Skeletal muscle tissue (tissue), 3 donors: ENCODE measurements at regions not wholly inside any gene's neighbourhood (a gene's known extent, or its start where the extent isn't known, plus 50 kb on each side); places are given as distances from the start of the nearest gene placed in this dataset.

Source experiments
- H3K27ac ChIP-seq: one replicate; pipeline ENCODE4 v1.7.0; 2013; ENCODE audit warnings: mild to moderate bottlenecking, low read depth, low read length, inconsistent platforms
- H3K27me3 ChIP-seq, 3 donors: one replicate each; pipeline ENCODE4 v1.7.0; 2013; ENCODE audit warnings: low read length in 3 of 3; ENCODE audit not compliant: control insufficient read depth in 3 of 3, insufficient read depth in 3 of 3
- H3K36me3 ChIP-seq, 3 donors: one replicate each; pipeline ENCODE4 v1.7.0; 2013; ENCODE audit warnings: low read length in 3 of 3; ENCODE audit not compliant: control insufficient read depth in 3 of 3, insufficient read depth in 3 of 3
- H3K4me1 ChIP-seq, 3 donors: one replicate each; pipeline ENCODE4 v1.7.0; 2013; ENCODE audit warnings: low read length in 3 of 3, mild to moderate bottlenecking in 3 of 3; ENCODE audit not compliant: control insufficient read depth in 3 of 3, insufficient read depth in 3 of 3
- H3K4me3 ChIP-seq, 3 donors: one replicate each; pipeline ENCODE4 v1.7.0; 2013; ENCODE audit warnings: low read length in 3 of 3
- H3K9ac ChIP-seq, 3 donors: one replicate each; pipeline ENCODE4 v1.7.0; 2013; ENCODE audit warnings: low read length in 3 of 3, mild to moderate bottlenecking in 3 of 3, moderate library complexity in 2 of 3, low read depth in 1 of 3
- H3K9me3 ChIP-seq, 3 donors: one replicate each; pipeline ENCODE4 v1.7.0; 2013; ENCODE audit warnings: low read length in 3 of 3; ENCODE audit not compliant: control insufficient read depth in 3 of 3
- donor health status: Osteomylitis.

GRCh38 chr12:77560714-77561113 lies 270.0 kb upstream of the NAV3 start:
- Histone ChIP-seq H3K27ac (no peak overlapping the region), H3K27me3 (no peaks in the 10 kb centered on the region), H3K9me3 (no peaks in the 10 kb centered on the region), H3K36me3 (no peaks in the 10 kb centered on the region), H3K9ac (no peak overlapping the region), H3K4me3 (no peak overlapping the region), H3K4me1 (no peaks in the 10 kb centered on the region)

- Histone ChIP-seq H3K9ac (no peak overlapping the region), H3K4me1 (no peaks in the 10 kb centered on the region), H3K27me3 (no peaks in the 10 kb centered on the region), H3K9me3 (no peaks in the 10 kb centered on the region), H3K4me3 (no peak overlapping the region), H3K36me3 (no peaks in the 10 kb centered on the region), H3K27ac (no peak overlapping the region)
Observed at GRCh38 chr12:77559400-77560074, 271.2 kb upstream of the NAV3 start.

DNA sequence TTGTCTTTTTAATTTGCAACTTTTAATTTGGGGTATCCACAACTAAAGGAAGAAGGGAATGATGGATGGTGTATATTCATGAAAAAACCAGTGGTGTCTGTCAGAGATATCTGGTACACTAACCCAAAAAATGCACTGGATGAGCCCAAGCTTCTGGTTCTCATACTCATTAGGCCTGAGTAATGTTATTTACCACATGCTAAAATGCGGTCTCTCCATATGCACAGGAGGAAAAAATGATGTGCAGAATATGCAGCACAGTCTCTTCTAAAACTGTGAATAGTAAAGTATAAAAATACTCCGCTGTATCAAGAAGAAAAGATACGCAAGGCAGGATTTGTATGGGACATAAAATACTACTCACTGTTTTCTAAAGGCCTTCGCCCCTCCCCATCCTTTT lies 275.6 kb upstream of the NAV3 start:
- Histone ChIP-seq H3K4me1 (no peaks in the 10 kb centered on the region), H3K9ac (no peak overlapping the region), H3K36me3 (no peaks in the 10 kb centered on the region)

GRCh38 chr12:77553976-77554619 lies 276.6 kb upstream of the NAV3 start:
- H3K27ac ChIP-seq = no peak overlapping the region
- H3K27me3 ChIP-seq = no peaks in the 10 kb centered on the region
- H3K36me3 ChIP-seq = no peaks in the 10 kb centered on the region
- no peak overlapping the region for H3K9ac ChIP-seq
- H3K9me3 ChIP-seq = no peaks in the 10 kb centered on the region
- no peak overlapping the region for H3K4me3 ChIP-seq
- H3K4me1 ChIP-seq = no peaks in the 10 kb centered on the region

More for the DNA sequence above, 275.6 kb upstream of the NAV3 start:
- H3K27me3 ChIP-seq = no peaks in the 10 kb centered on the region
- no peak overlapping the region for H3K4me3 ChIP-seq
- no peak overlapping the region for H3K27ac ChIP-seq
- no peaks in the 10 kb centered on the region for H3K9me3 ChIP-seq

DNA sequence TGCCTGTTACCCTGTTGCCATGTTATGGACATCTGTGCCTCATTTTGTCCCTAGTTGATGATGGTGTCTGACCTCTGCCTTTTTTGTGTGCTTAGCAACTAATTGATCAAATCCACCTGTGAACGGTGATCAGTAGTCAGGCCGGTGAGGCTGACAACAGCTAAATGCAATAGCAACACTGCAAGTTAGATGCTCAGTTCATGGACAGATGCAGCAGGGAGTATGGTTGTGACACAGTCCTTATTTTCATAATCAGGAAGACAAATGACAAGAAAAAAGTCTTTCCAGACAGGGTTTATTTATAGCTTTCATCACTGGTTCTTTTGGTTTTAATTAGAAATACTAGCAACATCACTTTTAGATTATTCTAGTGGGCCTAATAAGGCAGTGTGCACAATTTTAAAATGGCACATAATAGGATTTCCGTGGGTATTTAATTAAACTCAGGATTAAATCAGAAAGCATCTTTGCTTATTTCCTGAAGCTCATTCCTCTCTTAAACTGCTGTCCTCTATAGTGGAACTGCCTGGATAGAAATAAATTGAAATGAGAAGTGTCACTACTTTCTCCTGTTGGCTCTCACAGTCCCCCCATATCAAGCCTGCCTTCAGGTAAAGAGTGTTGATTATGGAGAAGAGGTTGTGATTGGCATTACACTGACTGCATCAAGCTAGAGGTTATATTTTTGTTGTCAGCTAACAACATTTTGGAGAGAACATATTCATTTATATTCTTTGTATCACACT lies 281.1 kb upstream of the NAV3 start:
- Histone ChIP-seq H3K4me1 (no peaks in the 10 kb centered on the region), H3K4me3 (no peak overlapping the region), H3K27me3 (no peaks in the 10 kb centered on the region), H3K9ac (no peak overlapping the region), H3K36me3 (no peaks in the 10 kb centered on the region), H3K27ac (no peak overlapping the region), H3K9me3 (peaks cover 0 to under 1% (median 0%) of the 10 kb centered on the region in 3 donors)

- H3K4me3 ChIP-seq = no peak overlapping the region
- no peaks in the 10 kb centered on the region for H3K36me3 ChIP-seq
- peaks cover 0 to 2% (median 0%) of the 10 kb centered on the region in 3 donors for H3K9me3 ChIP-seq
Observed at GRCh38 chr12:77548797-77549196, 281.9 kb upstream of the NAV3 start.

GRCh38 chr12:77540097-77540496 lies 290.6 kb upstream of the NAV3 start:
- Histone ChIP-seq H3K36me3 (no peaks in the 10 kb centered on the region), H3K27ac (no peak overlapping the region), H3K27me3 (no peaks in the 10 kb centered on the region), H3K4me3 (no peak overlapping the region), H3K9ac (no peak overlapping the region), H3K4me1 (no peaks in the 10 kb centered on the region), H3K9me3 (peaks cover 0 to 2% (median 0%) of the 10 kb centered on the region in 3 donors)

More at GRCh38 chr12:77548797-77549196, 281.9 kb upstream of the NAV3 start:
- Histone ChIP-seq H3K27ac (no peak overlapping the region), H3K27me3 (no peaks in the 10 kb centered on the region), H3K9ac (no peak overlapping the region), H3K4me1 (no peaks in the 10 kb centered on the region)

DNA sequence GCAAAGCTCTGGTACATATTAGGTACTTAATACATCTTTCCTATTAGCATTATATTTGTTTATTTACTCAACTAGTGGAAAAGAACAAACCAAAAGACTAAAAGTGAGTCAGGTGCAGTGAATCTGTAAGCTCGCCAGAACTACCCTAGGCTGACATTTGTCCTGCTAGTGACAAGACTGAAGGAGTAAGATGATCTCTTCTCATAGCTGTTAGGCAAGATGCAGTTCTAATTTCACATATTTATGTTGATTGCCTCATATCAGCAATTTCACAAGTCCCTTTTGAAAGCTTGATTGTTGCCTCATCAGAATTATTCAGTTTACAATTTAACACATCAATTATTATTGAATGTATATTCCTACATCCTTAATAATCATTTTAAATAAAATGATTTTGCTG lies 293.0 kb upstream of the NAV3 start:
- Histone ChIP-seq H3K9ac (no peak overlapping the region), H3K36me3 (no peaks in the 10 kb centered on the region), H3K27ac (no peak overlapping the region), H3K9me3 (no peaks in the 10 kb centered on the region), H3K27me3 (no peaks in the 10 kb centered on the region), H3K4me3 (no peak overlapping the region), H3K4me1 (no peaks in the 10 kb centered on the region)

- H3K27ac ChIP-seq = peak overlapping the region; percentile 26
- H3K36me3 ChIP-seq = no peaks in the 10 kb centered on the region
- H3K4me3 ChIP-seq = no peak overlapping the region
- H3K27me3 ChIP-seq = no peaks in the 10 kb centered on the region
- H3K4me1 ChIP-seq = no peaks in the 10 kb centered on the region
- H3K9ac ChIP-seq = no peak overlapping the region
- H3K9me3 ChIP-seq = no peaks in the 10 kb centered on the region
Observed at GRCh38 chr12:77535734-77536133, 295.0 kb upstream of the NAV3 start.

DNA sequence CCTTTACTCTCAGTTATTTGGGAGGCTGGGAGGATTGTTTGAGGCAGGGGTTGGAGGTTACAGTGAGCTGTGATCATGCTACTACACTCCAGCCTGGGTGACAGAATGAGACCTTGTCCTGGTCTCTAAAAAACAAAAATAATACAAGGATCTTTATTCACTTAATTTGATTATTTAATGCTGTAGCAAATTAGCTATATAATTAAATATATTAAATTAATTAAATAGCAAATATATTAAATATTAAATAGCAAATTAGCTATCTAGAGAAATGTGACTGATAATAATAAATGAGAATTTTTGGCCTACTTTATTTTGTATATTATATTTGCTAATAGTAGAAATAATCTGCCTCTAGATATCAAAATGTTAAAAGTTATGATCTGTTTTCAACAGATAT lies 298.8 kb upstream of the NAV3 start:
- Histone ChIP-seq H3K27ac (no peak overlapping the region), H3K27me3 (no peaks in the 10 kb centered on the region), H3K9ac (no peak overlapping the region), H3K36me3 (no peaks in the 10 kb centered on the region), H3K4me1 (no peaks in the 10 kb centered on the region), H3K4me3 (no peak overlapping the region), H3K9me3 (peaks cover 0 to 2% (median 0%) of the 10 kb centered on the region in 3 donors)
